H1 (cell line): ENCODE measurements at regions not wholly inside any gene's neighbourhood (a gene's known extent, or its start where the extent isn't known, plus 50 kb on each side); places are given as distances from the start of the nearest gene placed in this dataset.

Experiments used
- CREB1 ChIP-seq: IDR thresholded peaks from 2 replicates; pipeline ENCODE4 v1.6.1; 2012; ENCODE audit warnings: inconsistent platforms
- KDM5A ChIP-seq: fragments of 200-600 bp; IDR thresholded peaks from 2 replicates; pipeline ENCODE4 v1.7.1; 2012; ENCODE audit warnings: mild to moderate bottlenecking, low read length, inconsistent platforms, mixed read lengths
- POLR2A ChIP-seq, 2 experiments: IDR thresholded peaks; 1 replicate in 1 of 2; 2 replicates in 1 of 2; pipeline ENCODE4 v1.6.1; 2011; ENCODE audit warnings: low read depth in 2 of 2, low read length in 2 of 2, mild to moderate bottlenecking in 2 of 2; ENCODE audit errors: control extremely low read depth in 1 of 2
- POLR2AphosphoS5 ChIP-seq: IDR thresholded peaks from 2 replicates; pipeline ENCODE4 v1.6.1; 2011; ENCODE audit warnings: low read depth, low read length
- RAD21 ChIP-seq, 2 experiments: IDR thresholded peaks in 1 of 2; conservative IDR thresholded peaks in 1 of 2; 2 replicates each; pipeline ENCODE4 v1.6.1; 2011; ENCODE audit warnings: low read depth in 2 of 2, low read length in 2 of 2, improper control_type of control experiment in 1 of 2, inconsistent platforms in 1 of 2, mild to moderate bottlenecking in 1 of 2, moderate library complexity in 1 of 2
- RBBP5 ChIP-seq: IDR thresholded peaks from 2 replicates; pipeline ENCODE4 v1.7.1; 2012; ENCODE audit warnings: low read depth, mild to moderate bottlenecking, inconsistent platforms, low read length, moderate library complexity, borderline replicate concordance
- ZNF274 ChIP-seq: IDR thresholded peaks from 2 replicates; pipeline ENCODE4 v1.7.0; 2012; ENCODE audit warnings: low read length, borderline replicate concordance; ENCODE audit errors: extremely low read depth
- TF ChIP-seq, protein P1 (sequence below): IDR thresholded peaks from 2 replicates; pipeline ENCODE4 v1.6.1; 2012; ENCODE audit warnings: inconsistent platforms
- TF ChIP-seq, protein P2 (sequence below): fragments of 300-600 bp; sonication (generic); IDR thresholded peaks from 2 replicates; pipeline ENCODE4 v1.7.1; 2012; ENCODE audit warnings: low read length, moderate library complexity, mild to moderate bottlenecking, inconsistent platforms; ENCODE audit not compliant: insufficient replicate concordance

DNA sequence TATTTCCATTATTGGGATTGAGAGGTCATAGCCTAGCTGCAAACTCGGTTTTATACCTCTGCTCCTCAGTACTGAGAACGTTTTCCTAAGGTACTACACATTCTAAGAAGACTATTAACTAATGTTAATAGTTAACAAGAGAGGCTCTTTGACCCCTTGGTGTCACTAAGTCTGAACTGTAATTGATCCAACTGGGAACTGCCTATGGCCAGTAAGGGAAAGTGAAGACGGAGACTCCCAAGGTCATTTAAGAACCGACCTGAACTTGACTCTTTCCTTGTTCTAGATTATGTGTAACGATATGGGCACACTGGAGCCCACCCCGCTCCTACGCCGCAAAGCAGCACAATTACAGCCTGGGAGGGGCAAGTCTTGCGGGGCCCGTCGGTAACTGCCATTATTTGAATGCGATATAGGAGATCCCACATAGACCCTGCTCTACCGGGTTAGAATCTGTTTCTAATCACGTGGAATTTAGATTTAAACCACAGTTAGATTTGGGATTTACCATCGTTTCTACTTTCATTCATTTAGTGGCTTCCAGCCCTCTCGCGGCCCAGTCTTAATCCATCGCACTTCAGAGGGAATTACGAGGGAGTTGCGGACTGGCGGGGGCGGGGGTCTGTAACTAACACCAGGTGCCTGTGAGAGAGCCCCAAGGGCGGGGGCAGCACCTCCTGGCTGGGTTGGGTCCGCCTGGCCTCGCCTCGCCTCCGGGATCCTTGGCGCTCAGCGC, 84.1 kb upstream of the EPB41L3 start:
- TF ChIP-seq KDM5A (no peak), RBBP5 (no peak), POLR2A (IDR thresholded peaks at IDR 0.05; ENCODE audit: control extremely low read depth in 1 of 2, low read depth in 2 of 2, low read length in 2 of 2) (no peak), ZNF274 (no peak), RAD21 (IDR thresholded peaks at IDR 0.05 in 1 of 2, conservative IDR thresholded peaks at IDR 0.05 in 1 of 2; ENCODE audit: low read depth in 2 of 2, low read length in 2 of 2) (no peak), POLR2AphosphoS5 (no peak), CREB1 (no peak)
- TF ChIP-seq, protein P1, sequence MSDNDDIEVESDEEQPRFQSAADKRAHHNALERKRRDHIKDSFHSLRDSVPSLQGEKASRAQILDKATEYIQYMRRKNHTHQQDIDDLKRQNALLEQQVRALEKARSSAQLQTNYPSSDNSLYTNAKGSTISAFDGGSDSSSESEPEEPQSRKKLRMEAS: no peak
- TF ChIP-seq, protein P2, sequence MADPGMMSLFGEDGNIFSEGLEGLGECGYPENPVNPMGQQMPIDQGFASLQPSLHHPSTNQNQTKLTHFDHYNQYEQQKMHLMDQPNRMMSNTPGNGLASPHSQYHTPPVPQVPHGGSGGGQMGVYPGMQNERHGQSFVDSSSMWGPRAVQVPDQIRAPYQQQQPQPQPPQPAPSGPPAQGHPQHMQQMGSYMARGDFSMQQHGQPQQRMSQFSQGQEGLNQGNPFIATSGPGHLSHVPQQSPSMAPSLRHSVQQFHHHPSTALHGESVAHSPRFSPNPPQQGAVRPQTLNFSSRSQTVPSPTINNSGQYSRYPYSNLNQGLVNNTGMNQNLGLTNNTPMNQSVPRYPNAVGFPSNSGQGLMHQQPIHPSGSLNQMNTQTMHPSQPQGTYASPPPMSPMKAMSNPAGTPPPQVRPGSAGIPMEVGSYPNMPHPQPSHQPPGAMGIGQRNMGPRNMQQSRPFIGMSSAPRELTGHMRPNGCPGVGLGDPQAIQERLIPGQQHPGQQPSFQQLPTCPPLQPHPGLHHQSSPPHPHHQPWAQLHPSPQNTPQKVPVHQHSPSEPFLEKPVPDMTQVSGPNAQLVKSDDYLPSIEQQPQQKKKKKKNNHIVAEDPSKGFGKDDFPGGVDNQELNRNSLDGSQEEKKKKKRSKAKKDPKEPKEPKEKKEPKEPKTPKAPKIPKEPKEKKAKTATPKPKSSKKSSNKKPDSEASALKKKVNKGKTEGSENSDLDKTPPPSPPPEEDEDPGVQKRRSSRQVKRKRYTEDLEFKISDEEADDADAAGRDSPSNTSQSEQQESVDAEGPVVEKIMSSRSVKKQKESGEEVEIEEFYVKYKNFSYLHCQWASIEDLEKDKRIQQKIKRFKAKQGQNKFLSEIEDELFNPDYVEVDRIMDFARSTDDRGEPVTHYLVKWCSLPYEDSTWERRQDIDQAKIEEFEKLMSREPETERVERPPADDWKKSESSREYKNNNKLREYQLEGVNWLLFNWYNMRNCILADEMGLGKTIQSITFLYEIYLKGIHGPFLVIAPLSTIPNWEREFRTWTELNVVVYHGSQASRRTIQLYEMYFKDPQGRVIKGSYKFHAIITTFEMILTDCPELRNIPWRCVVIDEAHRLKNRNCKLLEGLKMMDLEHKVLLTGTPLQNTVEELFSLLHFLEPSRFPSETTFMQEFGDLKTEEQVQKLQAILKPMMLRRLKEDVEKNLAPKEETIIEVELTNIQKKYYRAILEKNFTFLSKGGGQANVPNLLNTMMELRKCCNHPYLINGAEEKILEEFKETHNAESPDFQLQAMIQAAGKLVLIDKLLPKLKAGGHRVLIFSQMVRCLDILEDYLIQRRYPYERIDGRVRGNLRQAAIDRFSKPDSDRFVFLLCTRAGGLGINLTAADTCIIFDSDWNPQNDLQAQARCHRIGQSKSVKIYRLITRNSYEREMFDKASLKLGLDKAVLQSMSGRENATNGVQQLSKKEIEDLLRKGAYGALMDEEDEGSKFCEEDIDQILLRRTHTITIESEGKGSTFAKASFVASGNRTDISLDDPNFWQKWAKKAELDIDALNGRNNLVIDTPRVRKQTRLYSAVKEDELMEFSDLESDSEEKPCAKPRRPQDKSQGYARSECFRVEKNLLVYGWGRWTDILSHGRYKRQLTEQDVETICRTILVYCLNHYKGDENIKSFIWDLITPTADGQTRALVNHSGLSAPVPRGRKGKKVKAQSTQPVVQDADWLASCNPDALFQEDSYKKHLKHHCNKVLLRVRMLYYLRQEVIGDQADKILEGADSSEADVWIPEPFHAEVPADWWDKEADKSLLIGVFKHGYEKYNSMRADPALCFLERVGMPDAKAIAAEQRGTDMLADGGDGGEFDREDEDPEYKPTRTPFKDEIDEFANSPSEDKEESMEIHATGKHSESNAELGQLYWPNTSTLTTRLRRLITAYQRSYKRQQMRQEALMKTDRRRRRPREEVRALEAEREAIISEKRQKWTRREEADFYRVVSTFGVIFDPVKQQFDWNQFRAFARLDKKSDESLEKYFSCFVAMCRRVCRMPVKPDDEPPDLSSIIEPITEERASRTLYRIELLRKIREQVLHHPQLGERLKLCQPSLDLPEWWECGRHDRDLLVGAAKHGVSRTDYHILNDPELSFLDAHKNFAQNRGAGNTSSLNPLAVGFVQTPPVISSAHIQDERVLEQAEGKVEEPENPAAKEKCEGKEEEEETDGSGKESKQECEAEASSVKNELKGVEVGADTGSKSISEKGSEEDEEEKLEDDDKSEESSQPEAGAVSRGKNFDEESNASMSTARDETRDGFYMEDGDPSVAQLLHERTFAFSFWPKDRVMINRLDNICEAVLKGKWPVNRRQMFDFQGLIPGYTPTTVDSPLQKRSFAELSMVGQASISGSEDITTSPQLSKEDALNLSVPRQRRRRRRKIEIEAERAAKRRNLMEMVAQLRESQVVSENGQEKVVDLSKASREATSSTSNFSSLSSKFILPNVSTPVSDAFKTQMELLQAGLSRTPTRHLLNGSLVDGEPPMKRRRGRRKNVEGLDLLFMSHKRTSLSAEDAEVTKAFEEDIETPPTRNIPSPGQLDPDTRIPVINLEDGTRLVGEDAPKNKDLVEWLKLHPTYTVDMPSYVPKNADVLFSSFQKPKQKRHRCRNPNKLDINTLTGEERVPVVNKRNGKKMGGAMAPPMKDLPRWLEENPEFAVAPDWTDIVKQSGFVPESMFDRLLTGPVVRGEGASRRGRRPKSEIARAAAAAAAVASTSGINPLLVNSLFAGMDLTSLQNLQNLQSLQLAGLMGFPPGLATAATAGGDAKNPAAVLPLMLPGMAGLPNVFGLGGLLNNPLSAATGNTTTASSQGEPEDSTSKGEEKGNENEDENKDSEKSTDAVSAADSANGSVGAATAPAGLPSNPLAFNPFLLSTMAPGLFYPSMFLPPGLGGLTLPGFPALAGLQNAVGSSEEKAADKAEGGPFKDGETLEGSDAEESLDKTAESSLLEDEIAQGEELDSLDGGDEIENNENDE: no peak
